Stimulated activated naive CD8-positive, alpha-beta T cell treated with anti-CD3 and anti-CD28 coated beads, Interleukin-15, Interleukin-2, amounts not matched to agents 100 ng/mL and 50 ng/mL, for 24 hours (primary cell): ENCODE measurements at regions not wholly inside any gene's neighbourhood (a gene's known extent, or its start where the extent isn't known, plus 50 kb on each side); places are given as distances from the start of the nearest gene placed in this dataset.
"Not testable (repeated sequence)": the region's sequence is repeated elsewhere in the genome, so short reads cannot be mapped to it uniquely, and the experiment has no call there.

ENCODE experiments used
- H3K27ac Mint-ChIP-seq: one replicate; pipeline ENCODE4 v1.8.0; 2021; ENCODE audit warnings: mild to moderate bottlenecking, mixed read lengths
- H3K27me3 Mint-ChIP-seq: one replicate; pipeline ENCODE4 v1.8.0; 2021; ENCODE audit warnings: mixed read lengths
- H3K36me3 Mint-ChIP-seq: one replicate; pipeline ENCODE4 v1.8.0; 2021; ENCODE audit warnings: low read depth, mixed read lengths
- H3K4me1 Mint-ChIP-seq: one replicate; pipeline ENCODE4 v1.8.0; 2021; ENCODE audit warnings: low read depth, mixed read lengths
- H3K4me3 Mint-ChIP-seq: one replicate; pipeline ENCODE4 v1.8.0; 2021; ENCODE audit warnings: mild to moderate bottlenecking, mixed read lengths
- H3K9me3 Mint-ChIP-seq: one replicate; pipeline ENCODE4 v1.8.0; 2021; ENCODE audit warnings: mixed read lengths

GRCh38 chr7:116355424-116355765 lies 144.1 kb upstream of the CAV2 start:
- Mint-ChIP-seq H3K27me3 (no peaks in the 10 kb centered on the region), H3K27ac (no peak overlapping the region), H3K9me3 (no peaks in the 10 kb centered on the region), H3K36me3 (no peaks in the 10 kb centered on the region), H3K4me3 (no peak overlapping the region), H3K4me1 (no peaks in the 10 kb centered on the region)

GRCh38 chr7:116356333-116356965 lies 143.1 kb upstream of the CAV2 start:
- Mint-ChIP-seq H3K27ac (no peak overlapping the region), H3K36me3 (no peaks in the 10 kb centered on the region), H3K27me3 (no peaks in the 10 kb centered on the region), H3K4me1 (no peaks in the 10 kb centered on the region), H3K9me3 (no peaks in the 10 kb centered on the region), H3K4me3 (no peak overlapping the region)

- Mint-ChIP-seq H3K9me3 (no peaks in the 10 kb centered on the region), H3K4me3 (no peak overlapping the region), H3K27me3 (no peaks in the 10 kb centered on the region), H3K36me3 (no peaks in the 10 kb centered on the region), H3K4me1 (no peaks in the 10 kb centered on the region), H3K27ac (no peak overlapping the region)
Measured at GRCh38 chr7:116356979-116357378, 142.6 kb upstream of the CAV2 start.

DNA sequence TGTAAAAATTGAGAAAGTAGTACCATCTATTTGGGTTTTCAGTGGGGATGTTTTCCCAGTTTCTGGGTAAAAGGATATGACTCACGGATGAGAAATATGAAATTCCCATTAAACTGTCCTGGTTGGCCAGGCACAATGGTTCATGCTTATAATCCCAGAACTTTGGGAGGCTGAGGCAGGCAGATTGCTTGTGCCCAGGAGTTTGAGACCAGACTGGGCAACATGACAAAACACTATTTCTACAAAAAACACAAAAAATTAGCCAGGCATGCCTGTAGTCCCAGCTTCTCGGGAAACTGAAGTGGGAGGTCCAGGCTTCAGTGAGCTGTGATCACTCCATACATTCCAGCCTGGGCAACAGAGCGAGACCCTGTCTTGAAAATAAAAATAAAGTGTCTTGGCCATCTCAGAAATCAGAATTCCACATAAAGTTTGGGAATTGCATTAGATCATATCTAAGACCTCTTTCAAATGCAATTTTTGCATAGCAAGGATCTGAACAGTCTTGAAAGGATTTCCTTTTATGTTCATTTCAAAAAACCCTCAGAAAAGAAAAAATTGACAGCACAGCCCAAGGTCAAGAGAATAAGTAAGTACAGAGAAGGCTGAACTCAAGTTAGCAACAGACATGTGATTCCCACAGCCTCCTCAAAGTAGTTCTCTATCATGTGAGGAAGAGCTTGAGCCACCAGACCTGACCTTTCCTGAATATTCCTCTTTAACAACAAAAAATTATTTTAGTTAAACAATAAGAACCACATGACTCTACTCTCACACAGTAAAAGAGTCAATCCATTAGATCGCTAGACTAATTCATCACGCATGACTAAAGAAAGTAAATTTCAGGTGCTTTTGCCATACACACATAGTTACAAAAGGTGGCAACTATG lies 141.5 kb upstream of the CAV2 start:
- Mint-ChIP-seq H3K9me3 (no peaks in the 10 kb centered on the region), H3K27ac (no peak overlapping the region), H3K4me1 (no peaks in the 10 kb centered on the region), H3K4me3 (no peak overlapping the region), H3K36me3 (no peaks in the 10 kb centered on the region), H3K27me3 (no peaks in the 10 kb centered on the region)

DNA sequence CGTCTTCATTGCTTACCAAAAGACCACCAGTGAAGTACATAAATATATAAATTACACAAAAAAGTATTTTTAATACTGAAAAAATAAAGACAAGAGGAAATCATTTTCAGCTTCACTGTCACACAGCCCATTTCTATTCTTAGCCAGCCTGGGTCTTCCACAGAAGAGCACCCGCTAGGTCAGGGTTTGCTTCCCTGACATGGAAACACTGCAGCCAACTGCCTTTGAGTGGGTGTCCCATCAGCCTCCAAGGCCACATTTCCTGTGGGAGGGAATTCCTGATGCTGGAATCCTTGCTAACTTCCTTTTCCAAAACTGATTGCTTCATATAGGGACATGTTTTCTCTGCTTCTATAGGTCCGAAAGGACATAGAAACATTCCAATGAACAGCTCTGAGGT lies 137.8 kb upstream of the CAV2 start:
- no peak overlapping the region for H3K4me3 Mint-ChIP-seq
- H3K36me3 Mint-ChIP-seq, result no peaks in the 10 kb centered on the region
- no peak overlapping the region for H3K27ac Mint-ChIP-seq
- peaks cover 6% of the 10 kb centered on the region for H3K27me3 Mint-ChIP-seq
- no peaks in the 10 kb centered on the region for H3K9me3 Mint-ChIP-seq
- H3K4me1 Mint-ChIP-seq, result no peaks in the 10 kb centered on the region

DNA sequence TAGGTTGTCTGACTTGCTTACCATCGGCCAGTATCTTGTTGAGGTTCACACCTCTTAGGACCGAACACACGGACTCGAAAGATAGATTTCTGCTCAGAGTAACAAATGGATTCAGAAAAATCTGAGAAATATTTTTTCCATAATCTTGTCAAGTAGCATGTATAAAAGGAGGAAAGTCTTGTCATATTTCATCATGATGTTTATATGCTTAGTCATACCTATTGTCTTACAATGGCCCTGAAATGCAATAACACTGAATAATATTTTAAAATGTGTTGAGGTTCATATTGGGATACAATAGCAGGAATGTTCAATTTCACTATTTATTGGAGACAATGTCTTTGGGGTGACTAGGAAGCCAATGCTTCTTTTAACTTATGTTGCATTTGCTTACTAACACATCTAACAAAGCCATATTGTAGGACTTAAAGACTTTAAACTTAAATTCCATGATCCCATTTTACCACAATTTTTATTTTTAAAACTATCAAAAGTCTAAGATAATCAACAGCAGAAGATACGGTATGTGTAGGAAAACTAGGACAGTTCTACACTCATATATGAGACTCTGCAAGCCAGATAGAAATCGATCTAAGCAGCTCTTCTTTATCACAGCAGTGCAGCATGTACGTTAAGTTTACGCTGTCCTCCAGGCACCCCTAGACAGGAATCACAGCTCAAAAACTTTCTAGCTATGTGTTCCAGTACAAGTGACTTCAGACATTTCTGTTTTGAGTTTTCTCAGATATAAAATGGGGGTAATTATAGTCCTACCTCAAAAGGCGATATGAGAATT lies 135.7 kb upstream of the CAV2 start:
- H3K27ac Mint-ChIP-seq, result no peak overlapping the region
- no peaks in the 10 kb centered on the region for H3K36me3 Mint-ChIP-seq
- peaks cover 6% of the 10 kb centered on the region for H3K27me3 Mint-ChIP-seq
- no peaks in the 10 kb centered on the region for H3K4me1 Mint-ChIP-seq
- no peak overlapping the region for H3K4me3 Mint-ChIP-seq
- no peaks in the 10 kb centered on the region for H3K9me3 Mint-ChIP-seq

DNA sequence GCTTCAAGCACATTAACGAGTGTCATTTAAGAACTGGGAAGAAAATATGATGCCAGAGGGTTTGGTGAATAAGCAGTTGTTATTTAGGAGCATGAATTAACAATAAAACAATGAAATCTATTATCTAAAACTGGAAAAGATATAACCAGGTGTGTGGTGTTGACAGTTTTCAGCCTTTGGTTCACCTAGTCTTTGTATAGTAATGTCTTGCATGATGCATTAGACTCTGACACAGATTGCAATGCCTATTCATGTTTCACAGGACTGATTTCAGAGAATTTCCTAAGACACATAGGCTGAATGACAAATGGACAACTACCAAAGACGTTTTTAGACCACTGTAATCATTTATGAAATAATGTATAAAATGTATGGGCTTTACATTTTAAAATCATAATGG lies 135.1 kb upstream of the CAV2 start:
- Mint-ChIP-seq H3K27me3 (peaks cover 6% of the 10 kb centered on the region), H3K4me3 (no peak overlapping the region), H3K36me3 (no peaks in the 10 kb centered on the region), H3K27ac (no peak overlapping the region), H3K4me1 (no peaks in the 10 kb centered on the region), H3K9me3 (no peaks in the 10 kb centered on the region)

DNA sequence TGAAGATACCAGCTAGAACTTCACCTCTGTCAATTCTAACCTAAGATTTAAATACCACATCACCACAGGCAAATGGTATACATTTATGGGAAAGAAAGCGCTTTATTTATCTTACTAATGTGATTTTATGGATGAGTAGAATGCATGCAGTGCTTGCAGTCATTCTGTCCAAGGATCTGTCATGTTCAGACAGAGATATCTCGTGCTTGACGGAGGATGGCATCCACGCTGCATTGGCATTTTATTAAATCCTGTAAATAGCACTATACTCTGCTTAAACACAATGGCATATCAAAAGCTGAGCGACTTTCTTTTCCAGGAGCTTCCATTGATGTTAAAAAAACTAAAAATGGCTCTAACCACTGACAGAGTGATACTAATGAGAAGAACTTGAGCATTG lies 133.7 kb upstream of the CAV2 start:
- no peaks in the 10 kb centered on the region for H3K9me3 Mint-ChIP-seq
- no peak overlapping the region for H3K27ac Mint-ChIP-seq

DNA sequence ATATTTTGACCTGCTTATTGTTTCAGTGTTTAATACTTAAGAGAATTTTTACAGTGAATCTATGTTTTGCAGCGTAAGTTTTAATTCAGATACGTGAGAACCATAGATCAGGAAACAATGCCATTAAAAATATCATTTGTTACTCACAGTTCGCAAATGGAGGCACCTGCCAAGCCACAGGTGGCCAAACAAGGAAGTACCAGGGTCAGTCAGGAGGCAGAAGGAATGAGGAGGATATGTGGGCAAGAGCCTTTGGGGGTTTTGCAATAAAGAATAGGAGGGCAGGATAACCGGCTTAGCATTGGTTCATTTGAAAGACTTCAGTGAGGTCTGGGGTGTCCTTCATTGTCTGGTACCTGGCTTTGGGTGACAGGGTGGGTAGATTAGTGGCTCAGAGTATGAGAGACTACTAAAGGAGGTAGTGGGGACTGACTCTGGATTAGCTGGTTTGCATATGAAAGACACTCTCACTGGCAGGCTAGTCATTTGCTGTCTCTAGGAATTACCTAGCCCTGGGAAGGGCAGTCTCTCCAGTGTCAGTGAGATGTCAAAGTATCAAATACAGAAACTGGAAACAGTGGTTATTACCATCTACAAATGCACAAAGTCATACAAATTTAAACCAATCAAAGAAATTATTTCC lies 132.2 kb upstream of the CAV2 start:
- Mint-ChIP-seq H3K27me3 (peaks cover 12% of the 10 kb centered on the region), H3K27ac (no peak overlapping the region), H3K36me3 (no peaks in the 10 kb centered on the region), H3K4me1 (no peaks in the 10 kb centered on the region), H3K9me3 (no peaks in the 10 kb centered on the region), H3K4me3 (no peak overlapping the region)

More for the DNA sequence above, 133.7 kb upstream of the CAV2 start:
- Mint-ChIP-seq H3K4me1 (no peaks in the 10 kb centered on the region), H3K27me3 (peaks cover 11% of the 10 kb centered on the region), H3K4me3 (no peak overlapping the region), H3K36me3 (no peaks in the 10 kb centered on the region)

DNA sequence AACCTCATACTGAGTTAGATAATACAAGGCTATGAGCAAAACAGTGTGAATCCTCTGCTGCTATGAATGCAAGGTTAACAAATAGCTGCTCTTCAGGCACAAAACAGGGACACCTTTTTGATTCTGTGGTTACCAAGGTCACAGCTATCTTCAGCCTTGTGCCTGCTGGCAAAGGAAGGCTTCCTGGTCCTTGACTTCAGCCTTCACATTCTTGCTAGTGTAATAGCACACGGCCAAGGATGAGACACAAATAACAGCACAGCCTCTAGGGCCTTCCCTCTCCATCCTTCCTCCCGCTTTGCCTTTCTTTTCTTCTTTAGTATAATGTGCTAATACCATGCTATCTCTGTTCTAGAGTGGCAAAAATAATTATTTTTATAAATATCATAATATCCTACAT lies 130.6 kb upstream of the CAV2 start:
- Mint-ChIP-seq H3K27me3 (peaks cover 8% of the 10 kb centered on the region), H3K9me3 (no peaks in the 10 kb centered on the region), H3K4me3 (no peak overlapping the region), H3K27ac (no peak overlapping the region), H3K4me1 (no peaks in the 10 kb centered on the region), H3K36me3 (no peaks in the 10 kb centered on the region)

DNA sequence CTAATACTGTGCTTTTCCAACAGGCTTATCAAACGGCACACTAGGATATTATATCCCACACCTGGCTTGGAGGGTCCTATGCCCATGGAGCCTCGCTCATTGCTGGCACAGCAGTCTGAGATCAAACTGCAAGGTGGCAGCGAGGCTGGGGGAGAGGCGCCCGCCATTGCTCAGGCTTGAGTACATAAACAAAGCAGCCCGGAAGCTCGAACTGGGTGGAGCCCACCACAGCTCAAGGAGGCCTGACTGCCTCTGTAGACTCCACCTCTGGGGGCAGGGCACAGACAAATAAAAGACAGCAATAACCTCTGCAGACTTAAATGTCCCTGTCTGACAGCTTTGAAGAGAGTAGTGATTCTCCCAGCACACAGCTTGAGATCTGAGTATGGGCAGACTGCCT lies 128.0 kb upstream of the CAV2 start:
- not testable (repeated sequence) for H3K4me1 Mint-ChIP-seq, H3K9me3 Mint-ChIP-seq, H3K4me3 Mint-ChIP-seq, H3K27ac Mint-ChIP-seq, H3K27me3 Mint-ChIP-seq, H3K36me3 Mint-ChIP-seq

DNA sequence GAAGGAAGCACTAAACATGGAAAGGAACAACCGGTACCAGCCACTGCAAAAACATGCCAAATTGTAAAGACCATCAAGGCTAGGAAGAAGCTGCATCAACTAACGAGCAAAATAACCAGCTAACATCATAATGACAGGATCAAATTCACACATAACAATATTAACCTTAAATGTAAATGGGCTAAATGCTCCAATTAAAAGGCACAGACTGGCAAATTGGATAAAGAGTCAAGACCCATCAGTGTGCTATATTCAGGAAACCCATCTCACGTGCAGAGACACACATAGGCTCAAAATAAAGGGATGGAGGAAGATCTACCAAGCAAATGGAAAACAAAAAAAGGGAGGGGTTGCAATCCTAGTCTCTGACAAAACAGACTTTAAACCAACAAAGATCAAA lies 126.3 kb upstream of the CAV2 start:
- H3K27me3 Mint-ChIP-seq, H3K4me3 Mint-ChIP-seq, H3K36me3 Mint-ChIP-seq, H3K27ac Mint-ChIP-seq, H3K9me3 Mint-ChIP-seq, H3K4me1 Mint-ChIP-seq: not testable (repeated sequence)

GRCh38 chr7:116377721-116378120 lies 121.8 kb upstream of the CAV2 start:
- H3K4me1 Mint-ChIP-seq, result no peaks in the 10 kb centered on the region
- peaks cover 6% of the 10 kb centered on the region for H3K27me3 Mint-ChIP-seq
- H3K9me3 Mint-ChIP-seq, result no peaks in the 10 kb centered on the region

DNA sequence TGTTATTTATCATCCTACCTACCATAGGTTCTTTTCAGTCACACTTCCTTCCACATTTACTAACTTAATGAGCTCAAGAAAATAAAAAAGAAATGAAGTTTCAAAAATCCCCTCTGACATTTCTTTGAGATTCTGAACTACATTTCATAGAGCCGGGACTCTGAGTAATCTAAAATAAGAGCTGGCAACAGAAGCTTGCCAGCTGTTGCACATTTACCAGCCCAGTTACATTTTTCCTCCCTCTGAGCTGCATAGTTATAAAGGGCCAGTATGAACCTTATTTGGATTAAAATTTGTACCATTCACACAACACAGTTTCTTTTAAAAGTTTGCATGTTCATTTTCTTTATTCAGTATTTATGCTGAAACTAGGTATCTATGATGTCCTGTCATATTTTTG lies 119.5 kb upstream of the CAV2 start:
- H3K9me3 Mint-ChIP-seq, result no peaks in the 10 kb centered on the region
- no peak overlapping the region for H3K4me3 Mint-ChIP-seq
- H3K4me1 Mint-ChIP-seq, result no peaks in the 10 kb centered on the region
- H3K27me3 Mint-ChIP-seq, result peaks cover 6% of the 10 kb centered on the region
- no peaks in the 10 kb centered on the region for H3K36me3 Mint-ChIP-seq
- H3K27ac Mint-ChIP-seq, result no peak overlapping the region

More at GRCh38 chr7:116377721-116378120, 121.8 kb upstream of the CAV2 start:
- Mint-ChIP-seq H3K27ac (no peak overlapping the region), H3K36me3 (no peaks in the 10 kb centered on the region), H3K4me3 (no peak overlapping the region)

- no peaks in the 10 kb centered on the region for H3K36me3 Mint-ChIP-seq
- H3K9me3 Mint-ChIP-seq, result no peaks in the 10 kb centered on the region
- H3K4me1 Mint-ChIP-seq, result no peaks in the 10 kb centered on the region
- no peak overlapping the region for H3K27ac Mint-ChIP-seq
- H3K27me3 Mint-ChIP-seq, result peaks cover 6% of the 10 kb centered on the region
- no peak overlapping the region for H3K4me3 Mint-ChIP-seq
Measured at GRCh38 chr7:116382375-116382774, 117.2 kb upstream of the CAV2 start.
